ENCODE measurements at regions not wholly inside any gene's neighbourhood (a gene's known extent, or its start where the extent isn't known, plus 50 kb on each side); places are given as distances from the start of the nearest gene placed in this dataset.
"Not testable (repeated sequence)": the region's sequence is repeated elsewhere in the genome, so short reads cannot be mapped to it uniquely, and the experiment has no call there.

DNA sequence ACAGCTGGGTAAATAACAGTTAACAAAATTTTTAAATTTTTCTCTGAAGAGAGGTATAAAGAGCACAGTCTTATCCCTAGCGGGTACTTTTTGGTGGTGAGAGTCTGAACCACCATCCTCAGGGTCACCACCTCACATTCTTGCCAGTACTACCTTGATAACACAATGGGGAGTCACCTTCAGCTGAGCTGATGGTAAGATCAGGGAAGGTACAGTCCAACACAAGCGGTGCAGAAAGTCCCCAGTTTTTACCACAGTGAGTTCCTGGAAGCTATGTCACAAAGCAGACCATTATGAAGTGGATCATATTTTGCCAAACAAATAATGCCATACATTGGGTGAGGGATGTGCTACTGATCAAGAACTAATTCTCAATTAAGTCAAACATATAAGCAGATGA lies 176.9 kb downstream of the FASLG start:
- Histone ChIP-seq H3K4me3 (ENCODE audit: severe bottlenecking) (no peak overlapping the region), H3K36me3 (ENCODE audit: low read depth) (no peaks in the 10 kb centered on the region), H3K27ac (ENCODE audit: poor library complexity, severe bottlenecking) (no peak overlapping the region), H3K4me1 (ENCODE audit: insufficient read depth, poor library complexity, severe bottlenecking) (peaks cover 16% of the 10 kb centered on the region), H3K9me3 (ENCODE audit: severe bottlenecking) (peaks cover 3% of the 10 kb centered on the region), H3K27me3 (ENCODE audit: insufficient read depth, poor library complexity, severe bottlenecking) (no peaks in the 10 kb centered on the region)
- ATAC-seq (ENCODE audit: low read depth): no peak
- no peak for DNase-seq (ENCODE audit: low spot score)
- no peak for TF ChIP-seq CTCF (IDR thresholded peaks at IDR 0.05; ENCODE audit: poor library complexity, severe bottlenecking)

GRCh38 chr1:172837816-172838679 lies 179.1 kb downstream of the FASLG start:
- Histone ChIP-seq H3K4me1 (ENCODE audit: insufficient read depth, poor library complexity, severe bottlenecking) (peaks cover 16% of the 10 kb centered on the region), H3K36me3 (ENCODE audit: low read depth) (no peaks in the 10 kb centered on the region), H3K27ac (ENCODE audit: poor library complexity, severe bottlenecking) (peak overlapping the region; percentile 71), H3K9me3 (ENCODE audit: severe bottlenecking) (no peaks in the 10 kb centered on the region), H3K27me3 (ENCODE audit: insufficient read depth, poor library complexity, severe bottlenecking) (no peaks in the 10 kb centered on the region), H3K4me3 (ENCODE audit: severe bottlenecking) (no peak overlapping the region)
- DNase-seq (ENCODE audit: low spot score) (no peak), ATAC-seq (ENCODE audit: low read depth) (peak; percentile 95)
- TF ChIP-seq CTCF (IDR thresholded peaks at IDR 0.05; ENCODE audit: poor library complexity, severe bottlenecking): no peak

DNA sequence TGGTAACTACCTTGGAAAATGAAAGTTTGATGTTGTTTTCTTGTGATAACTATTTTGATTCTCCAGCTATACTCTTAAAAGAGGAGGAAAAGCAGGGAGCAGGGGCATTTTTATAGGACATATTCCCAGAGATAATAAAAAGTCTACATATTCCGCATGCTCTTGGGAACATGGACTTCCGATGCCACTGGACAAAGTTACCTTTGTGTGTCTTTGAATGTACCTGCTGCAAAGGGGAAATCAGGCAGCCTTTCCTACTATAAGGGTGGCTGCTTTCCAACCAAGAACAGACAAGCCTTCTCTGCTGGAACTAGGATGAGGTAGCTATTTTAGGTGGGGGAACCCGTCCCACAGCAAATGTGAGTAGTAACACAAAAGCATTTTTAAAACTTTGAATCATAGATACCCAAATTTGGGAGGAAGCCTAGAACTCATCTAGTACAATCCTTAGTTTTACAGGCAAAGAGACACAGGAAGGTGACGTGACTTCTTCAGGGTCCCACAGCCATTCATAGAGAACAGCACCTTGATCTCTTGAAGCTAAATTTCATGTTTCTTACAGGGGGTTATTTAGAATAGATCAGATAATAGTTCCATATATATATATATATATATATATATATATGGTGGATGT lies 179.9 kb downstream of the FASLG start:
- Histone ChIP-seq H3K27ac (ENCODE audit: poor library complexity, severe bottlenecking) (peak overlapping the region; percentile 71), H3K4me1 (ENCODE audit: insufficient read depth, poor library complexity, severe bottlenecking) (peaks cover 16% of the 10 kb centered on the region), H3K27me3 (ENCODE audit: insufficient read depth, poor library complexity, severe bottlenecking) (no peaks in the 10 kb centered on the region), H3K36me3 (ENCODE audit: low read depth) (no peaks in the 10 kb centered on the region), H3K9me3 (ENCODE audit: severe bottlenecking) (no peaks in the 10 kb centered on the region), H3K4me3 (ENCODE audit: severe bottlenecking) (no peak overlapping the region)
- DNase-seq (ENCODE audit: low spot score) (no peak), ATAC-seq (ENCODE audit: low read depth) (no peak)
- no peak for TF ChIP-seq CTCF (IDR thresholded peaks at IDR 0.05; ENCODE audit: poor library complexity, severe bottlenecking)

GRCh38 chr1:172839639-172840038 lies 180.7 kb downstream of the FASLG start:
- not testable (repeated sequence) for DNase-seq (ENCODE audit: low spot score); H3K9me3 ChIP-seq (ENCODE audit: severe bottlenecking); H3K27me3 ChIP-seq (ENCODE audit: insufficient read depth, poor library complexity, severe bottlenecking); ATAC-seq (ENCODE audit: low read depth); H3K27ac ChIP-seq (ENCODE audit: poor library complexity, severe bottlenecking); H3K36me3 ChIP-seq (ENCODE audit: low read depth); H3K4me3 ChIP-seq (ENCODE audit: severe bottlenecking)
- peaks cover 16% of the 10 kb centered on the region for H3K4me1 ChIP-seq (ENCODE audit: insufficient read depth, poor library complexity, severe bottlenecking)

- no peak for ATAC-seq (ENCODE audit: low read depth)
These were observed 184.5 kb downstream of the FASLG start for GRCh38 chr1:172843444-172843843.

More at GRCh38 chr1:172843444-172843843, 184.5 kb downstream of the FASLG start:
- Histone ChIP-seq H3K4me3 (ENCODE audit: severe bottlenecking) (no peak overlapping the region), H3K4me1 (ENCODE audit: insufficient read depth, poor library complexity, severe bottlenecking) (peaks cover 5% of the 10 kb centered on the region), H3K27me3 (ENCODE audit: insufficient read depth, poor library complexity, severe bottlenecking) (no peaks in the 10 kb centered on the region), H3K9me3 (ENCODE audit: severe bottlenecking) (no peaks in the 10 kb centered on the region), H3K27ac (ENCODE audit: poor library complexity, severe bottlenecking) (no peak overlapping the region), H3K36me3 (ENCODE audit: low read depth) (no peaks in the 10 kb centered on the region)
- no peak for DNase-seq (ENCODE audit: low spot score)
- no peak for TF ChIP-seq CTCF (IDR thresholded peaks at IDR 0.05; ENCODE audit: poor library complexity, severe bottlenecking)
